K562 (cell line): ENCODE measurements at regions not wholly inside any gene's neighbourhood (a gene's known extent, or its start where the extent isn't known, plus 50 kb on each side); places are given as distances from the start of the nearest gene placed in this dataset.

ENCODE experiments used
- C11orf30 ChIP-seq: fragments of 450-650 bp; IDR thresholded peaks from 2 replicates; pipeline ENCODE4 v1.6.1; 2016; ENCODE audit warnings: low read depth, mild to moderate bottlenecking
- CTCF ChIP-seq, 3 experiments: IDR thresholded peaks in 2 of 3; conservative IDR thresholded peaks in 1 of 3; 2 replicates each; pipeline ENCODE4 v1.5.1; 2011 to 2012; ENCODE audit warnings: low read length in 3 of 3, mild to moderate bottlenecking in 3 of 3, control low read depth in 2 of 3, improper control_type of control experiment in 1 of 3, inconsistent platforms in 1 of 3, low read depth in 1 of 3, mixed read lengths in 1 of 3, moderate library complexity in 1 of 3; ENCODE audit not compliant: insufficient read depth in 2 of 3
- DPF2 ChIP-seq: fragments of 450-650 bp; IDR thresholded peaks from 2 replicates; pipeline ENCODE4 v1.6.1; 2016
- FOSL1 ChIP-seq: fragments of 200-800 bp; sonication (Bioruptor generic); conservative IDR thresholded peaks from 2 replicates; pipeline ENCODE4 v1.6.1; 2016; ENCODE audit warnings: missing genetic modification characterization, missing compliant biosample characterization
- FOXJ3 ChIP-seq: sonication (generic); formaldehyde crosslinking; IDR thresholded peaks from 2 replicates; pipeline ENCODE4 v1.4.0; 2020; ENCODE audit warnings: mild to moderate bottlenecking, missing genetic modification reagents
- FOXK2 ChIP-seq, 2 experiments: fragments of 450-650 bp; IDR thresholded peaks in 1 of 2; conservative IDR thresholded peaks in 1 of 2; 2 replicates each; pipeline ENCODE4 v1.6.1; 2016; ENCODE audit warnings: low read depth in 2 of 2, mild to moderate bottlenecking in 1 of 2
- JUNB ChIP-seq: fragments of 450-650 bp; formaldehyde crosslinking; conservative IDR thresholded peaks from 2 replicates; pipeline ENCODE4 v1.4.0; 2020; ENCODE audit warnings: mild to moderate bottlenecking
- NFIC ChIP-seq: fragments of 450-650 bp; IDR thresholded peaks from 2 replicates; pipeline ENCODE4 v1.6.1; 2017; ENCODE audit warnings: mild to moderate bottlenecking, inconsistent platforms
- POLR2A ChIP-seq: fragments of 450-650 bp; conservative IDR thresholded peaks from 2 replicates; pipeline ENCODE4 v1.6.1; 2016
- POLR3A ChIP-seq: IDR thresholded peaks from 2 replicates; pipeline ENCODE4 v1.6.1; 2011; ENCODE audit warnings: borderline replicate concordance, mild to moderate bottlenecking, moderate library complexity; ENCODE audit not compliant: insufficient read length, insufficient read depth; ENCODE audit errors: extremely low read depth
- TAF1 ChIP-seq: IDR thresholded peaks from 2 replicates; pipeline ENCODE4 v1.6.1; 2011; ENCODE audit warnings: mild to moderate bottlenecking, low read length, moderate library complexity; ENCODE audit not compliant: insufficient read depth, control insufficient read depth, severe bottlenecking; ENCODE audit errors: extremely low read depth
- USF2 ChIP-seq: sonication (generic); formaldehyde crosslinking; IDR thresholded peaks from 2 replicates; pipeline ENCODE4 v1.5.0; 2020; ENCODE audit warnings: missing genetic modification reagents
- ZNF23 ChIP-seq: fragments of 250-450 bp; sonication (Bioruptor Pico); IDR thresholded peaks from 2 replicates; pipeline ENCODE4 v1.4.0; 2020; ENCODE audit warnings: mild to moderate bottlenecking
- ZNF24 ChIP-seq: fragments of 450-650 bp; IDR thresholded peaks from 2 replicates; pipeline ENCODE4 v1.6.1; 2016

GRCh38 chr14:82410064-82410463 is 876.4 kb upstream of the SEL1L start:
- no peak for TF ChIP-seq JUNB
- TF ChIP-seq ZNF23 (CRISPR knock-in tag), result no peak
- no peak for TF ChIP-seq FOXK2 (conservative IDR thresholded peaks at IDR 0.05 in 1 of 2, IDR thresholded peaks at IDR 0.05 in 1 of 2; ENCODE audit: low read depth in 2 of 2)
- TF ChIP-seq POLR3A, result no peak
- no peak for TF ChIP-seq FOSL1 (tag)
- TF ChIP-seq DPF2, result no peak
- TF ChIP-seq USF2 (CRISPR knock-in tag), result no peak
- no peak for TF ChIP-seq ZNF24
- TF ChIP-seq NFIC, result no peak
- no peak for TF ChIP-seq POLR2A
- no peak for TF ChIP-seq FOXJ3 (CRISPR knock-in tag)
- TF ChIP-seq CTCF (IDR thresholded peaks at IDR 0.05 in 2 of 3, conservative IDR thresholded peaks at IDR 0.05 in 1 of 3; ENCODE audit: insufficient read depth in 2 of 3, low read depth in 1 of 3, low read length in 3 of 3), result no peak
- TF ChIP-seq C11orf30, result no peak
- TF ChIP-seq TAF1, result no peak
